Panc1 (cell line): ENCODE measurements at regions not wholly inside any gene's neighbourhood (a gene's known extent, or its start where the extent isn't known, plus 50 kb on each side); places are given as distances from the start of the nearest gene placed in this dataset.

ENCODE experiments used
- ATAC-seq: fragments of 200-7000 bp; cut with Tn5 transposase; 2 replicates; pipeline ENCODE4 v1.9.1; 2020; ENCODE audit warnings: mild to moderate bottlenecking, moderate library complexity
- BruUV-seq: library from RNA; stranded (reverse); fragments of 400-500 nt; replicated peaks from 2 replicates; lab custom pipeline; 2021; lab: Mats Ljungman, UMichigan
- CTCF ChIA-PET: fragments of 300-600 bp; sonication (Branson Sonifier 250); formaldehyde crosslinking; loops from one replicate; lab custom pipeline; 2022; ENCODE audit warnings: antibody characterized with exemption; lab: Charles Lee
- POLR2A ChIA-PET: fragments of 300-600 bp; sonication (Branson Sonifier 250); formaldehyde crosslinking; loops from one replicate; lab custom pipeline; 2022; ENCODE audit warnings: antibody characterized with exemption; lab: Charles Lee
- DNase-seq: peaks from one replicate; pipeline ENCODE4 v3.0.0-alpha.2; 2010; ENCODE audit warnings: low read depth, low spot score
- H3K27ac ChIP-seq: 2 replicates; pipeline ENCODE4 v1.5.1; 2011; ENCODE audit warnings: mild to moderate bottlenecking, low read length, inconsistent platforms
- H3K27me3 ChIP-seq: fragments of 200-500 bp; sonication (Bioruptor generic); 2 replicates; pipeline ENCODE4 v1.6.0; 2014; ENCODE audit warnings: low read length, inconsistent platforms; ENCODE audit not compliant: control insufficient read depth, insufficient read depth
- H3K36me3 ChIP-seq: fragments of 200-500 bp; sonication (Bioruptor generic); 2 replicates; pipeline ENCODE4 v1.5.1; 2014; ENCODE audit warnings: inconsistent platforms, mild to moderate bottlenecking, low read length, moderate library complexity; ENCODE audit not compliant: control insufficient read depth, insufficient read depth
- H3K4me1 ChIP-seq: 2 replicates; pipeline ENCODE4 v1.5.1; 2011; ENCODE audit warnings: inconsistent platforms, mild to moderate bottlenecking, low read length, moderate library complexity; ENCODE audit not compliant: control insufficient read depth, insufficient read depth
- H3K4me3 ChIP-seq, 2 experiments: 2 replicates each; pipeline ENCODE4 v1.5.1; 2011 to 2012; ENCODE audit warnings: low read depth in 2 of 2, low read length in 2 of 2, mild to moderate bottlenecking in 2 of 2, inconsistent platforms in 1 of 2, moderate library complexity in 1 of 2
- H3K9me3 ChIP-seq: fragments of 200-500 bp; sonication (Bioruptor generic); 2 replicates; pipeline ENCODE4 v1.5.1; 2014; ENCODE audit warnings: low read depth, mild to moderate bottlenecking, inconsistent platforms, low read length, moderate library complexity; ENCODE audit not compliant: control insufficient read depth, insufficient read depth
- CTCF ChIP-seq: fragments of 450-650 bp; IDR thresholded peaks from 2 replicates; pipeline ENCODE4 v1.5.1; 2017; ENCODE audit warnings: mild to moderate bottlenecking
- POLR2AphosphoS5 ChIP-seq: IDR thresholded peaks from 2 replicates; pipeline ENCODE4 v1.6.1; 2012; ENCODE audit warnings: mild to moderate bottlenecking, low read depth, low read length, moderate library complexity
- REST ChIP-seq, 2 experiments: IDR thresholded peaks; 2 replicates each; pipeline ENCODE4 v1.6.1; 2011 to 2012; ENCODE audit warnings: low read depth in 2 of 2, control low read depth in 1 of 2, low read length in 1 of 2, mild to moderate bottlenecking in 1 of 2, moderate library complexity in 1 of 2; ENCODE audit not compliant: insufficient read depth in 1 of 2
- SIN3A ChIP-seq: IDR thresholded peaks from 2 replicates; pipeline ENCODE4 v1.6.1; 2012; ENCODE audit warnings: low read depth, mild to moderate bottlenecking, low read length, moderate library complexity, borderline replicate concordance; ENCODE audit not compliant: insufficient read depth
- TCF7L2 ChIP-seq: IDR thresholded peaks from 2 replicates; pipeline ENCODE4 v1.6.1; 2011; ENCODE audit warnings: mild to moderate bottlenecking, low read depth, low read length, inconsistent platforms
- in situ Hi-C: cut with HindIII; loops from 2 replicates; pipeline ENCODE4 v1.10.0; 2016; ENCODE audit warnings: low sequenced_read_pairs, low pct_unique_long_range_greater_than_20kb
- intact Hi-C: fragments of 100-400 bp; cut with micrococcal nuclease; formaldehyde crosslinking; loops from one replicate; pipeline ENCODE4 v1.10.0; 2022; ENCODE audit not compliant: unreplicated experiment

- no peak for ATAC-seq
Measured at GRCh38 chr7:41536873-41537665, 165.8 kb downstream of the INHBA start.

More at GRCh38 chr7:41536873-41537665, 165.8 kb downstream of the INHBA start:
- Histone ChIP-seq H3K4me3 (no peak overlapping the region), H3K4me1 (no peaks in the 10 kb centered on the region), H3K27ac (no peak overlapping the region), H3K9me3 (no peaks in the 10 kb centered on the region), H3K27me3 (no peaks in the 10 kb centered on the region), H3K36me3 (no peaks in the 10 kb centered on the region)
- intact Hi-C loops: no loop called here
- POLR2A ChIA-PET: no interaction called here
- BruUV-seq: no TSS peak
- CTCF ChIA-PET: no interaction called here
- TF ChIP-seq SIN3A (no peak), CTCF (no peak), REST (IDR thresholded peaks at IDR 0.05; ENCODE audit: insufficient read depth in 1 of 2, low read depth in 2 of 2, low read length in 1 of 2) (no peak), TCF7L2 (no peak), POLR2AphosphoS5 (no peak)
- in situ Hi-C loops: no loop called here
- no peak for DNase-seq
